SK-N-SH (cell line): ENCODE measurements at regions not wholly inside any gene's neighbourhood (a gene's known extent, or its start where the extent isn't known, plus 50 kb on each side); places are given as distances from the start of the nearest gene placed in this dataset.

Experiments
- CTCF ChIA-PET: fragments of 300-600, 350-600 bp; formaldehyde crosslinking; extraction: SDS; loops from one replicate; lab custom pipeline; 2021; lab: Yijun Ruan, JAX
- POLR2A ChIA-PET: fragments of 350-600 bp; sonication (Branson Sonifier 250); formaldehyde crosslinking; extraction: SDS; loops from one replicate; lab custom pipeline; 2020; ENCODE audit warnings: antibody characterized with exemption, inconsistent platforms; lab: Yijun Ruan, JAX
- DNase-seq: peaks from one replicate; pipeline ENCODE4 v3.0.0; 2012
- H2AFZ ChIP-seq: fragments of 200-600 bp; sonication (generic); 2 replicates; pipeline ENCODE4 v1.8.1; 2016; ENCODE audit warnings: antibody characterized with exemption, mild to moderate bottlenecking, low read depth
- H3F3A ChIP-seq: fragments of 200-600 bp; sonication (generic); replicated peaks from 2 replicates; pipeline ENCODE3; 2016; ENCODE audit warnings: antibody characterized with exemption, mild to moderate bottlenecking; ENCODE audit not compliant: insufficient read depth
- H3K27ac ChIP-seq, 2 experiments: fragments of 200-500 bp in 1 of 2; fragments of 200-600 bp in 1 of 2; sonication (Bioruptor generic) in 1 of 2; sonication (generic), shearing (Covaris generic) in 1 of 2; 2 replicates each; pipeline versions ENCODE4 v1.5.1 to v1.6.1; 2014 to 2016; ENCODE audit warnings: low read depth in 2 of 2, inconsistent platforms in 1 of 2, low read length in 1 of 2, mild to moderate bottlenecking in 1 of 2, mixed read lengths in 1 of 2
- H3K27me3 ChIP-seq: fragments of 200-600 bp; sonication (generic), shearing (Covaris generic); 2 replicates; pipeline ENCODE4 v1.6.1; 2016; ENCODE audit warnings: mixed run types; ENCODE audit not compliant: insufficient read depth
- H3K36me3 ChIP-seq, 2 experiments: fragments of 200-500 bp in 1 of 2; fragments of 200-600 bp in 1 of 2; sonication (Bioruptor generic) in 1 of 2; sonication (generic) in 1 of 2; replicated peaks in 1 of 2; 2 replicates each; pipeline versions ENCODE3 to v1.5.1; 2014 to 2016; ENCODE audit warnings: low read length in 1 of 2, mild to moderate bottlenecking in 1 of 2; ENCODE audit not compliant: insufficient read depth in 2 of 2, control insufficient read depth in 1 of 2
- H3K4me1 ChIP-seq, 2 experiments: fragments of 200-500 bp in 1 of 2; fragments of 200-600 bp in 1 of 2; sonication (Bioruptor generic) in 1 of 2; sonication (generic), shearing (Covaris generic) in 1 of 2; 2 replicates each; pipeline versions ENCODE4 v1.5.1 to v1.6.1; 2014 to 2016; ENCODE audit warnings: low read depth in 1 of 2, low read length in 1 of 2, mixed run types in 1 of 2; ENCODE audit not compliant: insufficient read depth in 2 of 2, control insufficient read depth in 1 of 2
- H3K4me2 ChIP-seq: fragments of 200-600 bp; sonication (generic), shearing (Covaris generic); 2 replicates; pipeline ENCODE4 v1.6.1; 2017; ENCODE audit warnings: mixed run types
- H3K4me3 ChIP-seq, 2 experiments: fragments of 200-500 bp in 1 of 2; fragments of 200-600 bp in 1 of 2; sonication (Bioruptor generic) in 1 of 2; sonication (generic), shearing (Covaris generic) in 1 of 2; 2 replicates each; pipeline versions ENCODE4 v1.5.1 to v1.8.1; 2014 to 2016; ENCODE audit warnings: low read depth in 2 of 2, inconsistent platforms in 1 of 2, low read length in 1 of 2, mild to moderate bottlenecking in 1 of 2, mixed read lengths in 1 of 2, moderate library complexity in 1 of 2
- H3K79me2 ChIP-seq: fragments of 200-600 bp; sonication (generic); 2 replicates; pipeline ENCODE4 v1.8.1; 2017; ENCODE audit warnings: mild to moderate bottlenecking; ENCODE audit not compliant: insufficient read depth
- H3K9ac ChIP-seq: fragments of 200-600 bp; sonication (generic); 2 replicates; pipeline ENCODE4 v1.6.1; 2017; ENCODE audit warnings: mixed run types
- H3K9me2 ChIP-seq: fragments of 200-600 bp; sonication (generic); 2 replicates; pipeline ENCODE4 v1.6.1; 2017; ENCODE audit warnings: mixed run types
- H3K9me3 ChIP-seq: fragments of 200-600 bp; sonication (generic); 2 replicates; pipeline ENCODE4 v1.6.1; 2017; ENCODE audit warnings: mixed run types, mild to moderate bottlenecking, moderate library complexity
- H4K20me1 ChIP-seq: fragments of 200-600 bp; sonication (generic); 2 replicates; pipeline ENCODE4 v1.6.1; 2017; ENCODE audit warnings: mild to moderate bottlenecking, mixed run types; ENCODE audit not compliant: insufficient read depth
- EZH2phosphoT487 ChIP-seq: fragments of 200-600 bp; sonication (generic); IDR thresholded peaks from 2 replicates; pipeline ENCODE4 v1.6.1; 2017; ENCODE audit warnings: low read depth, mixed run types, mild to moderate bottlenecking, antibody characterized with exemption, moderate library complexity, borderline replicate concordance
- FOSL2 ChIP-seq: IDR thresholded peaks from 2 replicates; pipeline ENCODE4 v1.4.0; 2012; ENCODE audit warnings: low read depth, mild to moderate bottlenecking, moderate library complexity, borderline replicate concordance
- FOXJ3 ChIP-seq: sonication (generic); formaldehyde crosslinking; IDR thresholded peaks from 2 replicates; pipeline ENCODE4 v1.5.1; 2020; ENCODE audit warnings: mild to moderate bottlenecking, missing genetic modification reagents
- GATA2 ChIP-seq: sonication (generic); formaldehyde crosslinking; IDR thresholded peaks from 2 replicates; pipeline ENCODE4 v1.5.0; 2020; ENCODE audit warnings: mild to moderate bottlenecking, missing genetic modification reagents
- MEF2A ChIP-seq: IDR thresholded peaks from 2 replicates; pipeline ENCODE4 v1.4.0; 2012; ENCODE audit warnings: low read depth, borderline replicate concordance
- MXI1 ChIP-seq: IDR thresholded peaks from 2 replicates; pipeline ENCODE4 v1.6.1; 2012; ENCODE audit warnings: mild to moderate bottlenecking, low read depth, low read length, improper control_type of control experiment
- NFIC ChIP-seq: IDR thresholded peaks from 2 replicates; pipeline ENCODE4 v1.4.0; 2012; ENCODE audit warnings: borderline replicate concordance
- NRF1 ChIP-seq: IDR thresholded peaks from 2 replicates; pipeline ENCODE4 v1.6.1; 2012; ENCODE audit warnings: low read depth, mild to moderate bottlenecking, low read length
- PBX3 ChIP-seq: IDR thresholded peaks from 2 replicates; pipeline ENCODE4; 2012
- POLR2AphosphoS5 ChIP-seq: IDR thresholded peaks from 2 replicates; pipeline ENCODE4 v1.6.1; 2012; ENCODE audit warnings: low read depth, low read length
- RAD21 ChIP-seq: IDR thresholded peaks from 2 replicates; pipeline ENCODE4 v1.6.1; 2012; ENCODE audit warnings: mild to moderate bottlenecking, low read length
- RCOR1 ChIP-seq: fragments of 150-350 bp; IDR thresholded peaks from 2 replicates; pipeline ENCODE4 v1.6.1; 2017; ENCODE audit warnings: antibody characterized with exemption, low read length
- SMC3 ChIP-seq: IDR thresholded peaks from 2 replicates; pipeline ENCODE4 v1.6.1; 2012; ENCODE audit warnings: low read depth, low read length, improper control_type of control experiment
- TAF1 ChIP-seq: IDR thresholded peaks from 2 replicates; pipeline ENCODE4 v1.6.1; 2012; ENCODE audit warnings: low read depth, mild to moderate bottlenecking, low read length, moderate library complexity, borderline replicate concordance
- TCF12 ChIP-seq: IDR thresholded peaks from 2 replicates; pipeline ENCODE4 v1.4.0; 2012
- TEAD4 ChIP-seq: IDR thresholded peaks from 2 replicates; pipeline ENCODE4 v1.4.0; 2012; ENCODE audit warnings: mild to moderate bottlenecking, borderline replicate concordance; ENCODE audit not compliant: insufficient read depth
- USF2 ChIP-seq: fragments of 150-350 bp; IDR thresholded peaks from 2 replicates; pipeline ENCODE4 v1.6.1; 2017; ENCODE audit warnings: antibody characterized with exemption, low read length, low read depth, borderline replicate concordance
- YY1 ChIP-seq: IDR thresholded peaks from 2 replicates; pipeline ENCODE4 v1.4.0; 2012; ENCODE audit warnings: low read depth, mild to moderate bottlenecking
- WGBS: methylation state at CpG from one replicate; pipeline ENCODE4 v1.1.6; 2017; ENCODE audit warnings: low lambda C conversion rate; 5-methylcytosine and 5-hydroxymethylcytosine counted together

- TF ChIP-seq SMC3 (no peak), EZH2phosphoT487 (no peak)
Measured at GRCh38 chr14:106062502-106063272, 536.3 kb downstream of the TMEM121 start (continued).

DNA sequence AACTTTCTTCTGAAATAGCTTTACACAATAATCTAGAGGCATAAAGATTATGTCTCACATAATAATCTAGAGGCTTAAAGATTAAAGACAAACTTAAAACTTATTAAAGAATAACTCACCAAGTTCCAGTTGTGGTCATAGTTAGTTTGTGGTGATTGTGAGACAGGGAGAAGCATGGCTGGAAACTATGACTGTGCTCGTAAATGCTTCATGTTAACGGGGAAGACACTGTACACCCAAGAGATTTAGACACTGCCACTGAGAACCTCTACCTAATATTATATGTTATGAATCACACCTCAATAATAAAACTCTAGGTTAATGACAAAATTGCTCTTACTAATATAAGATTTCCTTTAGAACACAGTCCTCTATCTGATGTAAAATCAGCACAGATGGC lies 541.6 kb downstream of the TMEM121 start:
- H3K4me2 ChIP-seq = no peak overlapping the region
- H3K79me2 ChIP-seq = no peaks in the 10 kb centered on the region
- CTCF ChIA-PET = no interaction called here
- no peaks in the 10 kb centered on the region for H3K4me1 ChIP-seq
- H3K27ac ChIP-seq = no peak overlapping the region
- no peaks in the 10 kb centered on the region for H3K36me3 ChIP-seq
- H3K9ac ChIP-seq = no peak overlapping the region
- no peaks in the 10 kb centered on the region for H3F3A ChIP-seq
- H3K9me2 ChIP-seq = no peaks in the 10 kb centered on the region
- WGBS = 5% methylated on average over 2 of the region's 2 CpGs
- H3K9me3 ChIP-seq = no peaks in the 10 kb centered on the region
- TF ChIP-seq USF2 (no peak), EZH2phosphoT487 (no peak), TAF1 (no peak), PBX3 (no peak), MEF2A (no peak), YY1 (no peak), RAD21 (no peak), TEAD4 (no peak), FOXJ3 (CRISPR knock-in tag) (no peak), NRF1 (no peak), RCOR1 (no peak), NFIC (no peak), POLR2AphosphoS5 (no peak), TCF12 (no peak), MXI1 (no peak), GATA2 (no peak), FOSL2 (no peak)
- H3K4me3 ChIP-seq = no peak overlapping the region
- no peaks in the 10 kb centered on the region for H4K20me1 ChIP-seq
- POLR2A ChIA-PET = no interaction called here
- H3K27me3 ChIP-seq = no peaks in the 10 kb centered on the region
- DNase-seq = no peak
- no peak overlapping the region for H2AFZ ChIP-seq
